SJSA1 (cell line): ENCODE measurements at regions not wholly inside any gene's neighbourhood (a gene's known extent, or its start where the extent isn't known, plus 50 kb on each side); places are given as distances from the start of the nearest gene placed in this dataset.
"Not testable (repeated sequence)": the region's sequence is repeated elsewhere in the genome, so short reads cannot be mapped to it uniquely, and the experiment has no call there.

ENCODE experiments used
- DNase-seq, 2 experiments: peaks; one replicate each; pipeline ENCODE4 v3.0.0-alpha.2; 2015 to 2020; ENCODE audit warnings: low spot score in 2 of 2, low read depth in 1 of 2
- H3K27ac ChIP-seq: fragments of 250-450 bp; sonication (Bioruptor Pico); 2 replicates; pipeline ENCODE4 v1.5.1; 2020; ENCODE audit warnings: mild to moderate bottlenecking, moderate library complexity
- H3K27me3 ChIP-seq: fragments of 250-450 bp; sonication (Bioruptor Pico); replicated peaks from 2 replicates; pipeline ENCODE4 v1.5.1; 2020; ENCODE audit warnings: mild to moderate bottlenecking, moderate library complexity
- H3K36me3 ChIP-seq: fragments of 250-450 bp; sonication (Bioruptor Pico); 2 replicates; pipeline ENCODE4 v1.5.1; 2020; ENCODE audit warnings: mild to moderate bottlenecking
- H3K4me1 ChIP-seq: fragments of 250-450 bp; sonication (Bioruptor Pico); replicated peaks from 2 replicates; pipeline ENCODE4 v1.6.1; 2021; ENCODE audit warnings: mild to moderate bottlenecking
- H3K4me3 ChIP-seq: fragments of 250-450 bp; sonication (Bioruptor Pico); 2 replicates; pipeline ENCODE4 v1.5.1; 2020; ENCODE audit warnings: mild to moderate bottlenecking
- H3K9me3 ChIP-seq: fragments of 250-450 bp; sonication (Bioruptor Pico); replicated peaks from 2 replicates; pipeline ENCODE4 v1.5.1; 2020; ENCODE audit warnings: mild to moderate bottlenecking

- DNase-seq, result no peak
- H3K27me3 ChIP-seq, result no peaks in the 10 kb centered on the region
- H3K4me3 ChIP-seq, result no peak overlapping the region
- H3K36me3 ChIP-seq, result no peaks in the 10 kb centered on the region
- H3K9me3 ChIP-seq, result no peaks in the 10 kb centered on the region
- no peak overlapping the region for H3K27ac ChIP-seq
- no peaks in the 10 kb centered on the region for H3K4me1 ChIP-seq
Measured at GRCh38 chr11:89626366-89626765, 83.7 kb upstream of the TRIM77 start.

- not testable (repeated sequence) for H3K27me3 ChIP-seq, H3K9me3 ChIP-seq, H3K4me1 ChIP-seq, H3K4me3 ChIP-seq, DNase-seq, H3K36me3 ChIP-seq, H3K27ac ChIP-seq
Measured at GRCh38 chr11:89626881-89627280, 83.2 kb upstream of the TRIM77 start.

GRCh38 chr11:89633135-89633705 is 76.9 kb upstream of the TRIM77 start:
- H3K27ac ChIP-seq, result no peak overlapping the region

GRCh38 chr11:89640777-89641176 is 69.3 kb upstream of the TRIM77 start:
- not testable (repeated sequence) for H3K27me3 ChIP-seq, H3K4me1 ChIP-seq, H3K27ac ChIP-seq, H3K4me3 ChIP-seq, DNase-seq, H3K36me3 ChIP-seq, H3K9me3 ChIP-seq

More at GRCh38 chr11:89633135-89633705, 76.9 kb upstream of the TRIM77 start:
- no peaks in the 10 kb centered on the region for H3K27me3 ChIP-seq
- H3K9me3 ChIP-seq, result no peaks in the 10 kb centered on the region
- H3K36me3 ChIP-seq, result no peaks in the 10 kb centered on the region
- H3K4me1 ChIP-seq, result no peaks in the 10 kb centered on the region
- no peak for DNase-seq
- H3K4me3 ChIP-seq, result no peak overlapping the region

- not testable (repeated sequence) for H3K4me3 ChIP-seq, H3K27me3 ChIP-seq, H3K27ac ChIP-seq, DNase-seq, H3K4me1 ChIP-seq, H3K9me3 ChIP-seq, H3K36me3 ChIP-seq
Measured at GRCh38 chr11:89648232-89648631, 61.9 kb upstream of the TRIM77 start.

GRCh38 chr11:89648996-89649395 is 61.1 kb upstream of the TRIM77 start:
- not testable (repeated sequence) for H3K27me3 ChIP-seq, DNase-seq, H3K36me3 ChIP-seq, H3K9me3 ChIP-seq, H3K4me3 ChIP-seq, H3K27ac ChIP-seq, H3K4me1 ChIP-seq

- not testable (repeated sequence) for H3K27ac ChIP-seq, H3K4me1 ChIP-seq, H3K27me3 ChIP-seq, H3K9me3 ChIP-seq, H3K4me3 ChIP-seq, DNase-seq, H3K36me3 ChIP-seq
Measured at GRCh38 chr11:89654669-89655068, 55.4 kb upstream of the TRIM77 start.

- not testable (repeated sequence) for H3K27ac ChIP-seq, DNase-seq, H3K36me3 ChIP-seq, H3K4me1 ChIP-seq, H3K9me3 ChIP-seq, H3K27me3 ChIP-seq, H3K4me3 ChIP-seq
Measured at GRCh38 chr11:89658767-89659166, 51.3 kb upstream of the TRIM77 start.

GRCh38 chr11:89659414-89659813 is 50.7 kb upstream of the TRIM77 start:
- H3K4me3 ChIP-seq, DNase-seq, H3K36me3 ChIP-seq, H3K4me1 ChIP-seq, H3K27me3 ChIP-seq, H3K27ac ChIP-seq, H3K9me3 ChIP-seq: not testable (repeated sequence)

- Histone ChIP-seq H3K27ac (no peak overlapping the region), H3K36me3 (no peaks in the 10 kb centered on the region)
Measured at GRCh38 chr11:89660234-89660633, 49.9 kb upstream of the TRIM77 start.

More at GRCh38 chr11:89660234-89660633, 49.9 kb upstream of the TRIM77 start:
- Histone ChIP-seq H3K27me3 (no peaks in the 10 kb centered on the region), H3K4me3 (no peak overlapping the region), H3K9me3 (no peaks in the 10 kb centered on the region), H3K4me1 (no peaks in the 10 kb centered on the region)
- DNase-seq, result no peak
